PC-9 (cell line): ENCODE measurements at regions not wholly inside any gene's neighbourhood (a gene's known extent, or its start where the extent isn't known, plus 50 kb on each side); places are given as distances from the start of the nearest gene placed in this dataset.

Experiments
- BruUV-seq: library from RNA; stranded (reverse); fragments of 400-500 nt; replicated peaks from 2 replicates; lab custom pipeline; 2021; lab: Mats Ljungman, UMichigan
- CTCF ChIA-PET: fragments of 300-600 bp; sonication (Branson Sonifier 250); formaldehyde crosslinking; loops from one replicate; lab custom pipeline; 2022; ENCODE audit warnings: antibody characterized with exemption; lab: Charles Lee
- POLR2A ChIA-PET: fragments of 300-600 bp; sonication (Branson Sonifier 250); formaldehyde crosslinking; loops from one replicate; lab custom pipeline; 2022; ENCODE audit warnings: antibody characterized with exemption; ENCODE audit not compliant: unreplicated experiment; lab: Charles Lee
- DNase-seq, 2 experiments: peaks; one replicate each; pipeline versions ENCODE4 v3.0.0 to v3.0.0-alpha.2; 2015 to 2022; ENCODE audit warnings: mixed read lengths in 1 of 2
- H2AFZ ChIP-seq: fragments of 200-600 bp; sonication (generic); 2 replicates; pipeline ENCODE4 v1.8.1; 2017; ENCODE audit warnings: antibody characterized with exemption
- H3F3A ChIP-seq: fragments of 200-600 bp; sonication (generic); 2 replicates; pipeline ENCODE4 v1.8.1; 2017; ENCODE audit warnings: antibody characterized with exemption, mild to moderate bottlenecking, low read depth; ENCODE audit not compliant: insufficient read depth
- H3K27ac ChIP-seq: fragments of 200-600 bp; sonication (generic); 2 replicates; pipeline ENCODE4 v1.6.1; 2016; ENCODE audit warnings: mixed run types
- H3K27me3 ChIP-seq: fragments of 200-600 bp; sonication (generic); 2 replicates; pipeline ENCODE4 v1.6.1; 2016; ENCODE audit warnings: low read depth, mixed run types; ENCODE audit not compliant: insufficient read depth
- H3K36me3 ChIP-seq: fragments of 200-600 bp; sonication (generic); 2 replicates; pipeline ENCODE4 v1.6.1; 2016; ENCODE audit warnings: low read depth, mixed run types
- H3K4me1 ChIP-seq: fragments of 200-600 bp; sonication (generic); replicated peaks from 2 replicates; pipeline ENCODE4 v1.6.1; 2016; ENCODE audit warnings: mixed run types; ENCODE audit not compliant: insufficient read depth
- H3K4me2 ChIP-seq: fragments of 200-600 bp; sonication (generic); 2 replicates; pipeline ENCODE4 v1.6.1; 2017; ENCODE audit warnings: mixed run types
- H3K4me3 ChIP-seq: fragments of 200-600 bp; sonication (generic); 2 replicates; pipeline ENCODE4 v1.6.1; 2016; ENCODE audit warnings: mixed run types
- H3K79me2 ChIP-seq: fragments of 200-600 bp; sonication (generic); 2 replicates; pipeline ENCODE4 v1.6.1; 2017; ENCODE audit warnings: low read depth, mixed run types
- H3K9me2 ChIP-seq: fragments of 200-600 bp; sonication (generic); 2 replicates; pipeline ENCODE4 v1.8.1; 2017; ENCODE audit warnings: mild to moderate bottlenecking; ENCODE audit not compliant: insufficient read depth
- H3K9me3 ChIP-seq: fragments of 200-600 bp; sonication (generic); 2 replicates; pipeline ENCODE4 v1.8.1; 2016; ENCODE audit warnings: low read depth; ENCODE audit not compliant: insufficient read depth
- H4K20me1 ChIP-seq: fragments of 200-600 bp; sonication (generic); 2 replicates; pipeline ENCODE4 v1.8.1; 2017; ENCODE audit not compliant: insufficient read depth
- CTCF ChIP-seq: fragments of 200-600 bp; sonication (generic); conservative IDR thresholded peaks from 2 replicates; pipeline ENCODE4 v1.6.1; 2017; ENCODE audit warnings: mixed run types, antibody characterized with exemption, mild to moderate bottlenecking, moderate library complexity
- EZH2 ChIP-seq: fragments of 200-600 bp; sonication (generic); IDR thresholded peaks from 2 replicates; pipeline ENCODE4 v1.8.0; 2017; ENCODE audit warnings: antibody characterized with exemption, low read depth
- intact Hi-C: fragments of 100-400 bp; cut with micrococcal nuclease; formaldehyde crosslinking; loops from one replicate; pipeline ENCODE4 v1.10.0; 2022; ENCODE audit not compliant: unreplicated experiment

- BruUV-seq: no TSS peak
Measured at GRCh38 chr14:43934102-43934501, 573.0 kb downstream of the FSCB start.

GRCh38 chr14:43914041-43914693 lies 592.9 kb downstream of the FSCB start:
- POLR2A ChIA-PET: no interaction called here

More at GRCh38 chr14:43934102-43934501, 573.0 kb downstream of the FSCB start:
- ChIA-PET CTCF (no interaction called here), POLR2A (no interaction called here)
- no peaks in the 10 kb centered on the region for H3K9me2 ChIP-seq
- H2AFZ ChIP-seq: no peak overlapping the region
- H3K4me3 ChIP-seq: no peak overlapping the region
- intact Hi-C loops: no loop called here
- no peaks in the 10 kb centered on the region for H3F3A ChIP-seq
- no peaks in the 10 kb centered on the region for H3K79me2 ChIP-seq
- no peaks in the 10 kb centered on the region for H3K36me3 ChIP-seq
- no peak for DNase-seq
- H3K9me3 ChIP-seq: no peaks in the 10 kb centered on the region
- H3K4me1 ChIP-seq: no peaks in the 10 kb centered on the region
- no peaks in the 10 kb centered on the region for H4K20me1 ChIP-seq
- no peak overlapping the region for H3K27ac ChIP-seq
- TF ChIP-seq EZH2 (no peak), CTCF (no peak)
- H3K4me2 ChIP-seq: no peak overlapping the region
- no peaks in the 10 kb centered on the region for H3K27me3 ChIP-seq

GRCh38 chr14:43903209-43903608 lies 603.9 kb downstream of the FSCB start:
- H3K4me3 ChIP-seq: no peak overlapping the region
- H3F3A ChIP-seq: no peaks in the 10 kb centered on the region
- no peaks in the 10 kb centered on the region for H4K20me1 ChIP-seq
- no peaks in the 10 kb centered on the region for H3K36me3 ChIP-seq
- POLR2A ChIA-PET: no interaction called here
- H3K27ac ChIP-seq: no peak overlapping the region
- H3K4me1 ChIP-seq: no peaks in the 10 kb centered on the region
- no peaks in the 10 kb centered on the region for H3K9me2 ChIP-seq
- TF ChIP-seq CTCF: no peak
- TF ChIP-seq EZH2: no peak
- no peaks in the 10 kb centered on the region for H3K9me3 ChIP-seq
- H3K4me2 ChIP-seq: no peak overlapping the region
- DNase-seq: no peak
- CTCF ChIA-PET: no interaction called here
- H3K27me3 ChIP-seq: no peaks in the 10 kb centered on the region
- intact Hi-C loops: no loop called here
- H3K79me2 ChIP-seq: no peaks in the 10 kb centered on the region
- BruUV-seq: no TSS peak
- no peak overlapping the region for H2AFZ ChIP-seq

More at GRCh38 chr14:43914041-43914693, 592.9 kb downstream of the FSCB start:
- no peaks in the 10 kb centered on the region for H4K20me1 ChIP-seq
- no peaks in the 10 kb centered on the region for H3K9me3 ChIP-seq
- DNase-seq: no peak
- H3K4me3 ChIP-seq: no peak overlapping the region
- no peak overlapping the region for H3K4me2 ChIP-seq
- no peaks in the 10 kb centered on the region for H3K27me3 ChIP-seq
- no peaks in the 10 kb centered on the region for H3K79me2 ChIP-seq
- H3F3A ChIP-seq: no peaks in the 10 kb centered on the region
- CTCF ChIA-PET: no interaction called here
- TF ChIP-seq EZH2 (no peak), CTCF (no peak)
- intact Hi-C loops: no loop called here
- no peak overlapping the region for H3K27ac ChIP-seq
- H3K4me1 ChIP-seq: no peaks in the 10 kb centered on the region
- H2AFZ ChIP-seq: no peak overlapping the region
- no TSS peak for BruUV-seq
- no peaks in the 10 kb centered on the region for H3K9me2 ChIP-seq
- no peaks in the 10 kb centered on the region for H3K36me3 ChIP-seq
